ENCODE measurements at regions not wholly inside any gene's neighbourhood (a gene's known extent, or its start where the extent isn't known, plus 50 kb on each side); places are given as distances from the start of the nearest gene placed in this dataset.

- TF ChIP-seq CTCF (IDR thresholded peaks at IDR 0.05; ENCODE audit: borderline replicate concordance, extremely low read depth, low read length, poor library complexity, severe bottlenecking), result no peak
- no peak for TF ChIP-seq EZH2 (IDR thresholded peaks at IDR 0.05; ENCODE audit: borderline replicate concordance, low read depth, low read length, severe bottlenecking)
These were observed 666.7 kb upstream of the ADAMTS5 start for GRCh38 chr21:27633631-27634030.
